ENCODE measurements at regions not wholly inside any gene's neighbourhood (a gene's known extent, or its start where the extent isn't known, plus 50 kb on each side); places are given as distances from the start of the nearest gene placed in this dataset.

- no peak overlapping the region for H3K4me3 ChIP-seq (ENCODE audit: control insufficient read depth, low read depth, low read length)
- TF ChIP-seq CTCF (conservative IDR thresholded peaks at IDR 0.05; ENCODE audit: control insufficient read depth, insufficient read depth, low read depth, low read length): no peak
- no peak for DNase-seq (ENCODE audit: low read depth)
These were observed 134.5 kb upstream of the SPEF2 start for GRCh38 chr5:35483191-35483590.

- DNase-seq (ENCODE audit: low read depth): no peak
- no peak overlapping the region for H3K4me3 ChIP-seq (ENCODE audit: control insufficient read depth, low read depth, low read length)
- TF ChIP-seq CTCF (conservative IDR thresholded peaks at IDR 0.05; ENCODE audit: control insufficient read depth, insufficient read depth, low read depth, low read length): no peak
These were observed 135.4 kb upstream of the SPEF2 start for GRCh38 chr5:35482167-35482755.

GRCh38 chr5:35478856-35479682, 138.6 kb upstream of the SPEF2 start:
- no peak for TF ChIP-seq CTCF (conservative IDR thresholded peaks at IDR 0.05; ENCODE audit: control insufficient read depth, insufficient read depth, low read depth, low read length)
- H3K4me3 ChIP-seq (ENCODE audit: control insufficient read depth, low read depth, low read length): peak overlapping the region; percentile 36
- peak; percentile 55 for DNase-seq (ENCODE audit: low read depth)

- no peak for TF ChIP-seq CTCF (conservative IDR thresholded peaks at IDR 0.05; ENCODE audit: control insufficient read depth, insufficient read depth, low read depth, low read length)
- DNase-seq (ENCODE audit: low read depth): no peak
- no peak overlapping the region for H3K4me3 ChIP-seq (ENCODE audit: control insufficient read depth, low read depth, low read length)
These were observed 139.8 kb upstream of the SPEF2 start for GRCh38 chr5:35477911-35478310.

- no peak overlapping the region for H3K4me3 ChIP-seq (ENCODE audit: control insufficient read depth, low read depth, low read length)
- no peak for TF ChIP-seq CTCF (conservative IDR thresholded peaks at IDR 0.05; ENCODE audit: control insufficient read depth, insufficient read depth, low read depth, low read length)
- no peak for DNase-seq (ENCODE audit: low read depth)
These were observed 140.3 kb upstream of the SPEF2 start for GRCh38 chr5:35477321-35477720.

- no peak for TF ChIP-seq CTCF (conservative IDR thresholded peaks at IDR 0.05; ENCODE audit: control insufficient read depth, insufficient read depth, low read depth, low read length)
- H3K4me3 ChIP-seq (ENCODE audit: control insufficient read depth, low read depth, low read length): no peak overlapping the region
- no peak for DNase-seq (ENCODE audit: low read depth)
These were observed 140.9 kb upstream of the SPEF2 start for GRCh38 chr5:35476797-35477196.

Data from fibroblast of mammary gland (primary cell).